Neural cell (in vitro differentiated cells): ENCODE measurements at regions not wholly inside any gene's neighbourhood (a gene's known extent, or its start where the extent isn't known, plus 50 kb on each side); places are given as distances from the start of the nearest gene placed in this dataset.

Experiments used
- H2AFZ ChIP-seq: fragments of 200-600, 300-800 bp; sonication (generic), shearing (Covaris generic); 2 replicates; pipeline ENCODE4 v1.6.0; 2014; ENCODE audit warnings: low read depth, mild to moderate bottlenecking, antibody characterized with exemption, low read length, moderate library complexity
- H3F3A ChIP-seq: fragments of 200-600 bp; shearing (Covaris generic); 2 replicates; pipeline ENCODE4 v1.6.1; 2016; ENCODE audit warnings: mild to moderate bottlenecking, moderate library complexity, mixed read lengths, antibody characterized with exemption, low read length; ENCODE audit not compliant: insufficient read depth, poor library complexity, severe bottlenecking
- H3K27ac ChIP-seq: fragments of 200-600, 300-800 bp; sonication (generic), shearing (Covaris generic); 2 replicates; pipeline ENCODE4 v1.5.1; 2014; ENCODE audit warnings: mild to moderate bottlenecking, low read length, moderate library complexity
- H3K27me3 ChIP-seq: fragments of 300-800, 200-600 bp; sonication (generic), shearing (Covaris generic); 2 replicates; pipeline ENCODE4 v1.6.0; 2014; ENCODE audit warnings: mild to moderate bottlenecking, low read depth, low read length, moderate library complexity; ENCODE audit not compliant: insufficient read depth
- H3K36me3 ChIP-seq: fragments of 300-800, 200-600 bp; sonication (generic), shearing (Covaris generic); 2 replicates; pipeline ENCODE4 v1.5.1; 2014; ENCODE audit warnings: mild to moderate bottlenecking, antibody characterized with exemption, low read length, moderate library complexity; ENCODE audit not compliant: insufficient read depth
- H3K4me2 ChIP-seq: fragments of 300-800, 200-600 bp; sonication (generic), shearing (Covaris generic); 2 replicates; pipeline ENCODE4 v1.6.0; 2014; ENCODE audit warnings: mild to moderate bottlenecking, low read length
- H3K4me3 ChIP-seq: fragments of 300-800, 200-600 bp; sonication (generic), shearing (Covaris generic); 2 replicates; pipeline ENCODE4 v1.5.1; 2014; ENCODE audit warnings: mild to moderate bottlenecking, low read length, moderate library complexity
- H3K79me2 ChIP-seq: fragments of 200-600 bp; shearing (Covaris generic); replicated peaks from 2 replicates; pipeline ENCODE4 v1.6.0; 2014; ENCODE audit warnings: mild to moderate bottlenecking, low read length, moderate library complexity; ENCODE audit not compliant: insufficient read depth
- H3K9ac ChIP-seq: fragments of 300-800, 200-600 bp; sonication (generic), shearing (Covaris generic); 2 replicates; pipeline ENCODE4 v1.6.1; 2016; ENCODE audit warnings: mild to moderate bottlenecking, low read length, mixed read lengths
- H3K9me2 ChIP-seq: fragments of 200-600 bp; shearing (Covaris generic); 2 replicates; pipeline ENCODE4 v1.6.1; 2016; ENCODE audit warnings: mild to moderate bottlenecking, low read length, mixed read lengths; ENCODE audit not compliant: insufficient read depth
- H3K9me3 ChIP-seq: fragments of 200-600, 300-800 bp; sonication (generic), shearing (Covaris generic); 2 replicates; pipeline ENCODE4 v1.6.1; 2016; ENCODE audit warnings: mild to moderate bottlenecking, mixed run types, low read length, moderate library complexity, mixed read lengths
- H4K20me1 ChIP-seq: fragments of 200-600 bp; shearing (Covaris generic); 2 replicates; pipeline ENCODE4 v1.6.1; 2016; ENCODE audit warnings: mild to moderate bottlenecking, mixed run types; ENCODE audit not compliant: insufficient read depth
- EP300 ChIP-seq: fragments of 450-650 bp; conservative IDR thresholded peaks from 2 replicates; pipeline ENCODE4 v1.6.1; 2014; ENCODE audit warnings: antibody characterized with exemption, mild to moderate bottlenecking, moderate library complexity; ENCODE audit not compliant: poor library complexity, severe bottlenecking
- EZH2 ChIP-seq: fragments of 200-600, 300-800 bp; shearing (Covaris generic), sonication (generic); IDR thresholded peaks from 2 replicates; pipeline ENCODE4 v1.6.1; 2014; ENCODE audit warnings: antibody characterized with exemption, low read length, borderline replicate concordance, mild to moderate bottlenecking; ENCODE audit not compliant: insufficient read depth, poor library complexity, severe bottlenecking
- MXI1 ChIP-seq: fragments of 450-650 bp; conservative IDR thresholded peaks from 2 replicates; pipeline ENCODE4 v1.6.1; 2014; ENCODE audit warnings: antibody characterized with exemption, mild to moderate bottlenecking; ENCODE audit not compliant: poor library complexity, severe bottlenecking
- POLR2AphosphoS5 ChIP-seq: IDR thresholded peaks from 2 replicates; pipeline ENCODE4 v1.6.1; 2012
- RAD21 ChIP-seq: fragments of 450-650 bp; conservative IDR thresholded peaks from 2 replicates; pipeline ENCODE4 v1.6.1; 2014; ENCODE audit warnings: antibody characterized with exemption, mild to moderate bottlenecking, moderate library complexity
- SMC3 ChIP-seq: fragments of 450-650 bp; conservative IDR thresholded peaks from 2 replicates; pipeline ENCODE4 v1.6.1; 2014; ENCODE audit warnings: antibody characterized with exemption, mild to moderate bottlenecking, moderate library complexity; ENCODE audit not compliant: poor library complexity
- TAF1 ChIP-seq: IDR thresholded peaks from 2 replicates; pipeline ENCODE4 v1.6.1; 2012; ENCODE audit warnings: low read depth
- TF ChIP-seq, protein P1 (sequence below): fragments of 450-650 bp; IDR thresholded peaks from 2 replicates; pipeline ENCODE4 v1.5.1; 2014; ENCODE audit warnings: antibody characterized with exemption, mild to moderate bottlenecking, moderate library complexity; ENCODE audit not compliant: poor library complexity, severe bottlenecking
- TF ChIP-seq, protein P2 (sequence below): IDR thresholded peaks from 2 replicates; pipeline ENCODE4 v1.6.1; 2012; ENCODE audit warnings: borderline replicate concordance

- no peaks in the 10 kb centered on the region for H3F3A ChIP-seq
- no peak overlapping the region for H3K9ac ChIP-seq
- no peaks in the 10 kb centered on the region for H3K27me3 ChIP-seq
- no peak overlapping the region for H2AFZ ChIP-seq
- no peaks in the 10 kb centered on the region for H3K79me2 ChIP-seq
- TF ChIP-seq EZH2 (no peak), SMC3 (no peak), POLR2AphosphoS5 (no peak)
- TF ChIP-seq, protein P1, sequence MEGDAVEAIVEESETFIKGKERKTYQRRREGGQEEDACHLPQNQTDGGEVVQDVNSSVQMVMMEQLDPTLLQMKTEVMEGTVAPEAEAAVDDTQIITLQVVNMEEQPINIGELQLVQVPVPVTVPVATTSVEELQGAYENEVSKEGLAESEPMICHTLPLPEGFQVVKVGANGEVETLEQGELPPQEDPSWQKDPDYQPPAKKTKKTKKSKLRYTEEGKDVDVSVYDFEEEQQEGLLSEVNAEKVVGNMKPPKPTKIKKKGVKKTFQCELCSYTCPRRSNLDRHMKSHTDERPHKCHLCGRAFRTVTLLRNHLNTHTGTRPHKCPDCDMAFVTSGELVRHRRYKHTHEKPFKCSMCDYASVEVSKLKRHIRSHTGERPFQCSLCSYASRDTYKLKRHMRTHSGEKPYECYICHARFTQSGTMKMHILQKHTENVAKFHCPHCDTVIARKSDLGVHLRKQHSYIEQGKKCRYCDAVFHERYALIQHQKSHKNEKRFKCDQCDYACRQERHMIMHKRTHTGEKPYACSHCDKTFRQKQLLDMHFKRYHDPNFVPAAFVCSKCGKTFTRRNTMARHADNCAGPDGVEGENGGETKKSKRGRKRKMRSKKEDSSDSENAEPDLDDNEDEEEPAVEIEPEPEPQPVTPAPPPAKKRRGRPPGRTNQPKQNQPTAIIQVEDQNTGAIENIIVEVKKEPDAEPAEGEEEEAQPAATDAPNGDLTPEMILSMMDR: no peak
- no peaks in the 10 kb centered on the region for H4K20me1 ChIP-seq
- H3K36me3 ChIP-seq: no peaks in the 10 kb centered on the region
- no peaks in the 10 kb centered on the region for H3K9me2 ChIP-seq
- no peaks in the 10 kb centered on the region for H3K9me3 ChIP-seq
- no peak overlapping the region for H3K27ac ChIP-seq
- H3K4me2 ChIP-seq: no peak overlapping the region
- no peak overlapping the region for H3K4me3 ChIP-seq
Observed at GRCh38 chr13:22569811-22570210, 611.0 kb upstream of the SGCG start.

DNA sequence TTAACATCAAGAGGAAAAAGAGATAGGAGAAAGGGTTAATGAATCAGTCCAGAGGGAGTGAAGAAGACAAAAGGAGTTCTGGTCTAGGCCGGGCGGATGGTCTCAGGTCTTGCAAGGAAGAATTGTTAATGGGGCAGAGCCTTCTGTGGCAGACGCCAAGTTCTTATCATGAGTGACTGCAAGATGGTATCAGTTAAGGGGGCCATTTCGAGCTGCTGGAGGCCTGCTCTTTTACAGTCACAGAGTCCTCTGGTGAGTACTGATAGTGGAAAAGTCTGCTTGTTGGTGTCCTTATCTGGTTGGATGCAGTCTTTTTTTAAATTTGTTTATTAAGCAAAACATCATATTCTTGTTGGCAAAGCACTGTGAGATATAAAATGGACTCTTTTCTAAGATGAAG, 590.9 kb upstream of the SGCG start:
- no peaks in the 10 kb centered on the region for H3K36me3 ChIP-seq
- H4K20me1 ChIP-seq: no peaks in the 10 kb centered on the region
- no peaks in the 10 kb centered on the region for H3K9me3 ChIP-seq
- H2AFZ ChIP-seq: no peak overlapping the region
- no peak overlapping the region for H3K27ac ChIP-seq
- H3K79me2 ChIP-seq: no peaks in the 10 kb centered on the region
- H3K9me2 ChIP-seq: no peaks in the 10 kb centered on the region
- TF ChIP-seq EP300 (no peak), POLR2AphosphoS5 (no peak), SMC3 (no peak), TAF1 (no peak), EZH2 (no peak), RAD21 (no peak), MXI1 (no peak)
- TF ChIP-seq, protein P2, sequence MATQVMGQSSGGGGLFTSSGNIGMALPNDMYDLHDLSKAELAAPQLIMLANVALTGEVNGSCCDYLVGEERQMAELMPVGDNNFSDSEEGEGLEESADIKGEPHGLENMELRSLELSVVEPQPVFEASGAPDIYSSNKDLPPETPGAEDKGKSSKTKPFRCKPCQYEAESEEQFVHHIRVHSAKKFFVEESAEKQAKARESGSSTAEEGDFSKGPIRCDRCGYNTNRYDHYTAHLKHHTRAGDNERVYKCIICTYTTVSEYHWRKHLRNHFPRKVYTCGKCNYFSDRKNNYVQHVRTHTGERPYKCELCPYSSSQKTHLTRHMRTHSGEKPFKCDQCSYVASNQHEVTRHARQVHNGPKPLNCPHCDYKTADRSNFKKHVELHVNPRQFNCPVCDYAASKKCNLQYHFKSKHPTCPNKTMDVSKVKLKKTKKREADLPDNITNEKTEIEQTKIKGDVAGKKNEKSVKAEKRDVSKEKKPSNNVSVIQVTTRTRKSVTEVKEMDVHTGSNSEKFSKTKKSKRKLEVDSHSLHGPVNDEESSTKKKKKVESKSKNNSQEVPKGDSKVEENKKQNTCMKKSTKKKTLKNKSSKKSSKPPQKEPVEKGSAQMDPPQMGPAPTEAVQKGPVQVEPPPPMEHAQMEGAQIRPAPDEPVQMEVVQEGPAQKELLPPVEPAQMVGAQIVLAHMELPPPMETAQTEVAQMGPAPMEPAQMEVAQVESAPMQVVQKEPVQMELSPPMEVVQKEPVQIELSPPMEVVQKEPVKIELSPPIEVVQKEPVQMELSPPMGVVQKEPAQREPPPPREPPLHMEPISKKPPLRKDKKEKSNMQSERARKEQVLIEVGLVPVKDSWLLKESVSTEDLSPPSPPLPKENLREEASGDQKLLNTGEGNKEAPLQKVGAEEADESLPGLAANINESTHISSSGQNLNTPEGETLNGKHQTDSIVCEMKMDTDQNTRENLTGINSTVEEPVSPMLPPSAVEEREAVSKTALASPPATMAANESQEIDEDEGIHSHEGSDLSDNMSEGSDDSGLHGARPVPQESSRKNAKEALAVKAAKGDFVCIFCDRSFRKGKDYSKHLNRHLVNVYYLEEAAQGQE: no peak
- TF ChIP-seq, protein P1: no peak
- no peaks in the 10 kb centered on the region for H3F3A ChIP-seq
- no peak overlapping the region for H3K9ac ChIP-seq
- no peak overlapping the region for H3K4me3 ChIP-seq
- no peak overlapping the region for H3K4me2 ChIP-seq
- no peaks in the 10 kb centered on the region for H3K27me3 ChIP-seq
